ENCODE measurements at regions not wholly inside any gene's neighbourhood (a gene's known extent, or its start where the extent isn't known, plus 50 kb on each side); places are given as distances from the start of the nearest gene placed in this dataset.

DNA sequence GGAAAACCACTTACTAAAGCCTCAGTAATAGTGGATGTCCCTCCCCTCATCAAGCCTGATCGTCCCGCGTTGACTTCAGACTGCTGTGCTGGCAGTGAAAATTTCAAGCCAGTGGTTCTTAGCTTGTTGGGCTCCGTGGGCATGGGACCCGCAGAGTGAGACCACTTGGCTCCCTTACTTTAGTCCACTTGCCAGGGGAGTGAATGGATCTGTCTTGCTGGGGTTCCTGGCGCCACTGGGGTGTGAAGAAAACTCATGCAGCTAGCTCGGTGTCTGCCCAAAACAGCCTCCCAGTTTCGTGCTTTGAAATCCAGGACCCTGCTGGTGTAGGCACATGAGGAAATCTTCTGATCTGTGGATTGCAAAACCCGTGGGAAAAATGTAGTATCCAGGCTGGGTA, 480.0 kb upstream of the IZUMO3 start:
- H3K9me3 ChIP-seq (ENCODE audit: control insufficient read depth, low read depth, low read length) = no peaks in the 10 kb centered on the region
- no peak overlapping the region for H3K9ac ChIP-seq (ENCODE audit: control insufficient read depth, extremely low read depth, insufficient read depth, low read length)
- TF ChIP-seq, protein P1, sequence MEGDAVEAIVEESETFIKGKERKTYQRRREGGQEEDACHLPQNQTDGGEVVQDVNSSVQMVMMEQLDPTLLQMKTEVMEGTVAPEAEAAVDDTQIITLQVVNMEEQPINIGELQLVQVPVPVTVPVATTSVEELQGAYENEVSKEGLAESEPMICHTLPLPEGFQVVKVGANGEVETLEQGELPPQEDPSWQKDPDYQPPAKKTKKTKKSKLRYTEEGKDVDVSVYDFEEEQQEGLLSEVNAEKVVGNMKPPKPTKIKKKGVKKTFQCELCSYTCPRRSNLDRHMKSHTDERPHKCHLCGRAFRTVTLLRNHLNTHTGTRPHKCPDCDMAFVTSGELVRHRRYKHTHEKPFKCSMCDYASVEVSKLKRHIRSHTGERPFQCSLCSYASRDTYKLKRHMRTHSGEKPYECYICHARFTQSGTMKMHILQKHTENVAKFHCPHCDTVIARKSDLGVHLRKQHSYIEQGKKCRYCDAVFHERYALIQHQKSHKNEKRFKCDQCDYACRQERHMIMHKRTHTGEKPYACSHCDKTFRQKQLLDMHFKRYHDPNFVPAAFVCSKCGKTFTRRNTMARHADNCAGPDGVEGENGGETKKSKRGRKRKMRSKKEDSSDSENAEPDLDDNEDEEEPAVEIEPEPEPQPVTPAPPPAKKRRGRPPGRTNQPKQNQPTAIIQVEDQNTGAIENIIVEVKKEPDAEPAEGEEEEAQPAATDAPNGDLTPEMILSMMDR (optimal IDR thresholded peaks at IDR 0.05 in 1 of 3, IDR thresholded peaks at IDR 0.05 in 1 of 3, conservative IDR thresholded peaks at IDR 0.05 in 1 of 3; ENCODE audit: extremely low read depth in 1 of 3, insufficient read depth in 2 of 3, low read length in 3 of 3) = no peak
- no peak for TF ChIP-seq EZH2 (IDR thresholded peaks at IDR 0.05; ENCODE audit: low read length)
- no peaks in the 10 kb centered on the region for H3K27me3 ChIP-seq (ENCODE audit: control insufficient read depth, extremely low read depth, insufficient read depth, low read length)
- no peaks in the 10 kb centered on the region for H4K20me1 ChIP-seq (ENCODE audit: control insufficient read depth, extremely low read depth, insufficient read depth, low read length)
- H3K4me3 ChIP-seq (ENCODE audit: control insufficient read depth in 2 of 3, extremely low read depth in 1 of 3, insufficient read depth in 2 of 3, low read depth in 1 of 3, low read length in 3 of 3) = no peak overlapping the region
- H3K4me2 ChIP-seq (ENCODE audit: control insufficient read depth, extremely low read depth, insufficient read depth, low read depth, low read length) = no peak overlapping the region
- H2AFZ ChIP-seq (ENCODE audit: control insufficient read depth, low read length) = no peak overlapping the region
- DNase-seq (ENCODE audit: low read depth, low spot score) (no peak), FAIRE-seq (no peak)
- no peaks in the 10 kb centered on the region for H3K4me1 ChIP-seq (ENCODE audit: control insufficient read depth, extremely low read depth, insufficient read depth, low read length)
- no peaks in the 10 kb centered on the region for H3K9me1 ChIP-seq (ENCODE audit: control insufficient read depth, extremely low read depth, insufficient read depth, low read length)
- no peaks in the 10 kb centered on the region for H3K36me3 ChIP-seq (ENCODE audit: control insufficient read depth in 2 of 2, extremely low read depth in 1 of 2, insufficient read depth in 2 of 2, low read length in 2 of 2)
- H3K27ac ChIP-seq (ENCODE audit: control insufficient read depth, insufficient read depth, low read length) = no peak overlapping the region
- dilution Hi-C loops (cut with MboI; ENCODE audit: extremely low pct_ligation_motif_present, low sequenced_read_pairs) = no loop called here
- no peaks in the 10 kb centered on the region for H3K79me2 ChIP-seq (ENCODE audit: control insufficient read depth, insufficient read depth, low read length)

DNA sequence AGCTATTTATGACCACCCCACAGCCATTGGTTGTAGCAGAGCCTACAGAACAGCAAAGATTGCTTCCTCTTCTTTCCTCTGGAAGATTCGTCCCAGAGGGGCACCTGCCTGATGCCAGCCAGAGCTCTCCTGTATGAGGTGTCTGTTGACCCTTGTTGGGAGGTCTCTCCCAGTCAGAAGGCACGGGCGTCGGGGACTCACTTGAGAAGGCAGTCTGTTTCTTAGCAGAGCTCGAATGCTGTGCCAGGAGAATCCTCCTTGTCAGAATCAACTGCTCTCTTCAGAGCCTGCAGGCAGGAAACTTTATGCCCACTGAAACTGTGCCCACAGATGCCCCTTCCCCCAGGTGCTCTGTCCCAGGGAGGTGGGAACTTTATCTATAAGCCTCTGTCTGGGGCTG, 479.5 kb upstream of the IZUMO3 start:
- dilution Hi-C loops (cut with MboI; ENCODE audit: extremely low pct_ligation_motif_present, low sequenced_read_pairs) = no loop called here
- H3K4me1 ChIP-seq (ENCODE audit: control insufficient read depth, extremely low read depth, insufficient read depth, low read length) = no peaks in the 10 kb centered on the region
- no peak for DNase-seq (ENCODE audit: low read depth, low spot score)
- no peaks in the 10 kb centered on the region for H3K27me3 ChIP-seq (ENCODE audit: control insufficient read depth, extremely low read depth, insufficient read depth, low read length)
- no peak overlapping the region for H3K27ac ChIP-seq (ENCODE audit: control insufficient read depth, insufficient read depth, low read length)
- no peak overlapping the region for H3K4me2 ChIP-seq (ENCODE audit: control insufficient read depth, extremely low read depth, insufficient read depth, low read depth, low read length)
- no peaks in the 10 kb centered on the region for H3K9me1 ChIP-seq (ENCODE audit: control insufficient read depth, extremely low read depth, insufficient read depth, low read length)
- TF ChIP-seq, protein P1 (optimal IDR thresholded peaks at IDR 0.05 in 1 of 3, IDR thresholded peaks at IDR 0.05 in 1 of 3, conservative IDR thresholded peaks at IDR 0.05 in 1 of 3; ENCODE audit: extremely low read depth in 1 of 3, insufficient read depth in 2 of 3, low read length in 3 of 3) = no peak
- TF ChIP-seq EZH2 (IDR thresholded peaks at IDR 0.05; ENCODE audit: low read length) = no peak
- no peak overlapping the region for H3K4me3 ChIP-seq (ENCODE audit: control insufficient read depth in 2 of 3, extremely low read depth in 1 of 3, insufficient read depth in 2 of 3, low read depth in 1 of 3, low read length in 3 of 3)
- H2AFZ ChIP-seq (ENCODE audit: control insufficient read depth, low read length) = no peak overlapping the region
- H3K9ac ChIP-seq (ENCODE audit: control insufficient read depth, extremely low read depth, insufficient read depth, low read length) = no peak overlapping the region
- no peaks in the 10 kb centered on the region for H3K79me2 ChIP-seq (ENCODE audit: control insufficient read depth, insufficient read depth, low read length)
- no peaks in the 10 kb centered on the region for H4K20me1 ChIP-seq (ENCODE audit: control insufficient read depth, extremely low read depth, insufficient read depth, low read length)
- no peak for FAIRE-seq
- no peaks in the 10 kb centered on the region for H3K36me3 ChIP-seq (ENCODE audit: control insufficient read depth in 2 of 2, extremely low read depth in 1 of 2, insufficient read depth in 2 of 2, low read length in 2 of 2)
- H3K9me3 ChIP-seq (ENCODE audit: control insufficient read depth, low read depth, low read length) = no peaks in the 10 kb centered on the region
